Activated B cell treated with CpG ODN at 0.5 μM for 24 hours (primary cell): ENCODE measurements at regions not wholly inside any gene's neighbourhood (a gene's known extent, or its start where the extent isn't known, plus 50 kb on each side); places are given as distances from the start of the nearest gene placed in this dataset.
"Not testable (repeated sequence)": the region's sequence is repeated elsewhere in the genome, so short reads cannot be mapped to it uniquely, and the experiment has no call there.

Experiments used
- ATAC-seq: fragments of 200-7000 bp; cut with Tn5 transposase; one replicate; pipeline ENCODE4 v1.10.0; 2021; ENCODE audit warnings: low read depth, mild to moderate bottlenecking, moderate library complexity
- CTCF ChIA-PET: fragments of 350-600 bp; sonication (Branson Sonifier 250); formaldehyde crosslinking; loops from one replicate; lab custom pipeline; 2021; ENCODE audit warnings: antibody characterized with exemption; lab: Charles Lee
- POLR2A ChIA-PET: fragments of 350-600 bp; sonication (Branson Sonifier 250); formaldehyde crosslinking; loops from one replicate; lab custom pipeline; 2021; ENCODE audit warnings: antibody characterized with exemption; lab: Charles Lee
- DNase-seq: peaks from one replicate; pipeline ENCODE4 v3.0.0; 2022
- H3K27ac Mint-ChIP-seq: one replicate; pipeline ENCODE4 v1.8.0; 2020; ENCODE audit warnings: mixed read lengths
- H3K27me3 Mint-ChIP-seq: one replicate; pipeline ENCODE4 v1.8.0; 2021; ENCODE audit warnings: mixed read lengths
- H3K36me3 Mint-ChIP-seq: one replicate; pipeline ENCODE4 v1.8.0; 2021; ENCODE audit warnings: low read depth, mixed read lengths
- H3K4me1 Mint-ChIP-seq: one replicate; pipeline ENCODE4 v1.8.0; 2021; ENCODE audit warnings: mixed read lengths
- H3K4me3 Mint-ChIP-seq: one replicate; pipeline ENCODE4 v1.8.0; 2020; ENCODE audit warnings: mild to moderate bottlenecking, mixed read lengths
- H3K9me3 Mint-ChIP-seq: one replicate; pipeline ENCODE4 v1.8.0; 2020; ENCODE audit warnings: mixed read lengths
- intact Hi-C: fragments of 100-400 bp; cut with micrococcal nuclease; formaldehyde crosslinking; loops from one replicate; pipeline ENCODE4 v1.15.1; 2024
- TF ChIP-seq, protein P1 (sequence below): fragments of 200-600 bp; IDR thresholded peaks from one replicate; pipeline ENCODE4 v1.8.0; 2022; ENCODE audit warnings: antibody characterized with exemption, mild to moderate bottlenecking

DNA sequence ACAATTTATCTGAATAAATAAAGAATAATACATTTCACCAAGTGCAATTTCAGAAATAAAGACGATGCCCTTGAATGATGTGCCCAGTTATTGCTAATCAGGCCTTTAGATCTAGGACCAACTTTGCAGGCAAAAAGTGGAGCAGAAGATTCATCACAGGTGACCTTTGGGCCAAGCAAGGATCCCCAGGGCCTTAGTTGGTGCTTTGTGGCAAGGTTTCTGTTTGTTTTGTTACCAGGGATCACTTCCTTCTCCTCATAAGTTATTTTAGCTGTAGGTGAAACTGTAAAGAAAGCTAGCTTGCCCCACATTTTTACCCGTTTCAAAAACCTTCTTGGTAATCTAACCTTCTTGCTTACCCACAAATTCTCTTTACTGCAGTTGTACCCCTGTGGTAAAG, 323.2 kb downstream of the NEBL start:
- Mint-ChIP-seq H3K9me3 (no peaks in the 10 kb centered on the region), H3K36me3 (no peaks in the 10 kb centered on the region), H3K4me3 (no peak overlapping the region), H3K27me3 (no peaks in the 10 kb centered on the region), H3K4me1 (no peaks in the 10 kb centered on the region), H3K27ac (no peak overlapping the region)
- ATAC-seq: no peak
- ChIA-PET CTCF (no interaction called here), POLR2A (no interaction called here)
- TF ChIP-seq, protein P1, sequence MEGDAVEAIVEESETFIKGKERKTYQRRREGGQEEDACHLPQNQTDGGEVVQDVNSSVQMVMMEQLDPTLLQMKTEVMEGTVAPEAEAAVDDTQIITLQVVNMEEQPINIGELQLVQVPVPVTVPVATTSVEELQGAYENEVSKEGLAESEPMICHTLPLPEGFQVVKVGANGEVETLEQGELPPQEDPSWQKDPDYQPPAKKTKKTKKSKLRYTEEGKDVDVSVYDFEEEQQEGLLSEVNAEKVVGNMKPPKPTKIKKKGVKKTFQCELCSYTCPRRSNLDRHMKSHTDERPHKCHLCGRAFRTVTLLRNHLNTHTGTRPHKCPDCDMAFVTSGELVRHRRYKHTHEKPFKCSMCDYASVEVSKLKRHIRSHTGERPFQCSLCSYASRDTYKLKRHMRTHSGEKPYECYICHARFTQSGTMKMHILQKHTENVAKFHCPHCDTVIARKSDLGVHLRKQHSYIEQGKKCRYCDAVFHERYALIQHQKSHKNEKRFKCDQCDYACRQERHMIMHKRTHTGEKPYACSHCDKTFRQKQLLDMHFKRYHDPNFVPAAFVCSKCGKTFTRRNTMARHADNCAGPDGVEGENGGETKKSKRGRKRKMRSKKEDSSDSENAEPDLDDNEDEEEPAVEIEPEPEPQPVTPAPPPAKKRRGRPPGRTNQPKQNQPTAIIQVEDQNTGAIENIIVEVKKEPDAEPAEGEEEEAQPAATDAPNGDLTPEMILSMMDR: no peak
- intact Hi-C loops: loop anchor here (10.0 kb wide), 1 partner anchor 61 kb away; no protein-coding TSS in a partner anchor
- no peak for DNase-seq

DNA sequence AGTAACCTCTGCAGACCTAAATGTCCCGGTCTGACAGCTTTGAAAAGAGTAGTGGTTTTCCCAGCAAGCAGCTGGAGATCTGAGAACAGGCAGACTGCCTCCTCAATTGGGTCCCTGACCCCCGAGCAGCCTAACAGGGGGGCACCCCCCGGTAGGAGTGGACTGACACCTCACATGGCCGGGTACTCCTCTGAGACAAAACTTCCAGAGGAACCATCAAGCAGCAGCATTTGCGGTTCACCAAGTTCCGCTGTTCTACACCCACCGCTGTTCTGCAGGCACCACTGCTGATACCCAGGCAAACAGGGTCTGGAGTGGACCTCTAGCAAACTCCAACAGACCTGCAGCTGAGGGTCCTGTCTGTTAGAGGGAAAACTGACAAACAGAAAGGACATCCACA, 341.1 kb downstream of the NEBL start:
- intact Hi-C loops, DNase-seq, H3K4me1 Mint-ChIP-seq, H3K27me3 Mint-ChIP-seq, H3K4me3 Mint-ChIP-seq, H3K27ac Mint-ChIP-seq, CTCF ChIA-PET, POLR2A ChIA-PET, H3K9me3 Mint-ChIP-seq, ATAC-seq, H3K36me3 Mint-ChIP-seq: not testable (repeated sequence)

DNA sequence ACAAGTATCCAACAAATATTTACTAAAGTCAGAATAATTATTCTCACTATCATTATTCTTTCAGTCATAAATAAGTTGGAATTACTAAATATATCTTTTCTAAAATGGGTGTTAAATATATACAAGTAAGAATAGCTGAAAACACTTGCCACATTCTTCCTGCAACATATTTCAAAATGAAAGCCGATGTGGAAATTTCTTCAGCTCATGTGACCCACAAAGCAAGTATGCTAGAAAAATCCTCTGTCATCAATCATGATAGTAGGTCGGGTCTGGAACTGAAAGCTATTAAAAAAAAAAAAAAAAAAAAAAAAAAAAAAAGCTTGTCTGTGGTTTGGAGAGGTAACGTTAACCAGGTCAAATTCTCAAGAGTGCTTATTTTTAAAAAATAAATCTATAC, 344.7 kb downstream of the NEBL start:
- intact Hi-C loops: no loop called here
- no peaks in the 10 kb centered on the region for H3K36me3 Mint-ChIP-seq
- ChIA-PET POLR2A (no interaction called here), CTCF (no interaction called here)
- no peaks in the 10 kb centered on the region for H3K4me1 Mint-ChIP-seq
- H3K27ac Mint-ChIP-seq: no peak overlapping the region
- ATAC-seq (no peak), DNase-seq (no peak)
- H3K4me3 Mint-ChIP-seq: no peak overlapping the region
- H3K27me3 Mint-ChIP-seq: no peaks in the 10 kb centered on the region
- TF ChIP-seq, protein P1: no peak
- peaks cover 8% of the 10 kb centered on the region for H3K9me3 Mint-ChIP-seq

DNA sequence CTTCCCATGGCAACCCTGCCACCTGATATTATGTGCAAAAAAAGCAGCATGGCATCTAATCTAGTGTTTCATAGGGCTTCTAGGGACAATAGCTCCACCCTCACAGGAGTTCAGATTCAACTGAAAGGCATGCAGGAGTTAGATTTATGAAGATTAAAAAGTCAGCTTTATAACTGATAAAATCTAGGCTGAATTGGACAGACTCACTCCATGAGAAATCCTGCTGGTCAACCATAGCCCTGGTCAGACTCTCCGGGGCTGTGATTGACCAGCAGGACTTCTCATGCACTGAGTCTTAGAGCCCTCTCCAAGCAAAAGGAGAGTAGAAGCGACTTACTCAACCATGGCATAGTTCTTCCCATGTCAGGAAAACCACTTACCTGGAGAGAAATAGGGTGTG, 345.4 kb downstream of the NEBL start:
- CTCF ChIA-PET: no interaction called here
- H3K27me3 Mint-ChIP-seq: no peaks in the 10 kb centered on the region
- peaks cover 8% of the 10 kb centered on the region for H3K9me3 Mint-ChIP-seq
- TF ChIP-seq, protein P1: no peak
- H3K4me3 Mint-ChIP-seq: no peak overlapping the region
- no peak for ATAC-seq
- H3K27ac Mint-ChIP-seq: no peak overlapping the region
- POLR2A ChIA-PET: no interaction called here
- no peaks in the 10 kb centered on the region for H3K36me3 Mint-ChIP-seq
- no peak for DNase-seq
- H3K4me1 Mint-ChIP-seq: no peaks in the 10 kb centered on the region
- intact Hi-C loops: no loop called here

DNA sequence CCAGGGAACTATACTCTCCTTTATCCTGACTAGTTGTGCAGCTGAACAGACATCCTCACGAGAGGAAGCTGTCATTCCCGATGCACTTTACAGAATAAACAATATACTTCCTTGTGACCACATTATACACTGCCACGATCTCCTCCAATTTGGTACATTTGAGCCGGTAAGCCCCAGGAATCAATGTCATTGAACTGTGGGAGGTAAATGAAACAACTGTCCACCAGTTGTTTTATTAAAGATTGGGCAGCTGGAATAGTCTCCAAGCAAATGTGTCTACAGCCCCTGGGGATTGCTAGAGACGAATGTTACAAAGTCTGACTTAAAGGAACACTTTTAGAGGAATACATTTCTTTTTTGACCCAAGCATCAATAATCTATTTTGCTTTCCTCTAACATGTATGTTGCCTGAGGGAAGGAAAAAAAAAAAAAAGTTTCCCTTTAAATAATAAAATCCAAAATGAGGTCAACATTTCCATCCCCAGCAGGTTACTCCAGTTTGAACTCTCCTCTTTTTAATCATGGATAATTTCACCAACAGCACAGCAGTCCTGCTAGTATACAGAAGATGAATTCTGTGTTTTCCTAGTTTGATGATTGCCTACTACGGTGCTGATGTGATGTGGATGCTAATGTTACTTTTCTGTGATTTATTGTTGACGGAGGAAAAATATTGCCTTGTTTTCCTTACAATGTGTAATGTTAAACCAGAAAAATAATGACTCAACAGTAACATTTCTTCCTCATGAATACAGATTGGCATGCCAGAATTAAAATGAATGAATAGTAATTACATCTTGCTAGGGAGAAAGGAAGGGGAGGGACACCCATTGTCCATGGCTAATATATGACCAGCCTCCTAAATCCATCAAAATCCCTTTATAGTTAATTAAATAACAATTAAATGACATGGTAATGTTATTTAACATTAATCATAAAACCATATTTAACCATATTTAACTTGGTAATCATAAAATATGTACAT, 360.9 kb downstream of the NEBL start:
- POLR2A ChIA-PET: no interaction called here
- TF ChIP-seq, protein P1: no peak
- Mint-ChIP-seq H3K27me3 (no peaks in the 10 kb centered on the region), H3K4me3 (no peak overlapping the region), H3K4me1 (no peaks in the 10 kb centered on the region), H3K9me3 (peaks cover 4% of the 10 kb centered on the region), H3K27ac (no peak overlapping the region), H3K36me3 (no peaks in the 10 kb centered on the region)
- no peak for DNase-seq
- no peak for ATAC-seq
- CTCF ChIA-PET: no interaction called here
- intact Hi-C loops: no loop called here

DNA sequence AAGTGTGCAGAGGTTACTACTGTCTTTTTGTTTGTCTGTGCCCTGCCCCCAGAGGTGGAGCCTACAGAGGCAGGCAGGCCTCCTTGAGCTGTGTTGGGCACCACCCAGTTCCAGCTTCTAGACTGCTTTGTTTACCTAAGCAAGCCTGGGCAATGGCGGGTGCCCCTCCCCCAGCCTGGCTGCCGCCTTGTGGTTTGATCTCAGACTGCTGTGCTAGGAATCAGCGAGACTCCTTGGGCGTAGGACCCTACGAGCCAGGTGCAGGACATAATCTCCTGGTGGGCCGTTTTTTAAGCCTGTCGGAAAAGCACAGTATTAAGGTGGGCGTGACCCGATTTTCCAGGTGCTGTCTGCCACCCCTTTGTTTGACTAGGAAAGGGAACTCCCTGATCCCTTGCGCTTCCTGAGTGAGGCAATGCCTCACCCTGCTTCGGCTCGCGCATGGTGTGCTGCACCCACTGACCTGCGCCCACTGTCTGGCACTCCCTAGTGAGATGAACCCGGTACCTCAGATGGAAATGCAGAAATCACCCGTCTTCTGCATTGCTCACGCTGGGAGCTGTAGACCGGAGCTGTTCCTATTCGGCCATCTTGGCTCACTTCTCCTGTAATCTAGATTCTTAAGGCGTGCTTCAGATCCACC, 365.7 kb downstream of the NEBL start:
- H3K36me3 Mint-ChIP-seq, CTCF ChIA-PET, H3K27ac Mint-ChIP-seq, H3K9me3 Mint-ChIP-seq, H3K4me1 Mint-ChIP-seq, ATAC-seq, H3K27me3 Mint-ChIP-seq, H3K4me3 Mint-ChIP-seq, DNase-seq, POLR2A ChIA-PET, intact Hi-C loops: not testable (repeated sequence)
